Activated CD4-positive, alpha-beta T cell treated with anti-CD3 and anti-CD28 coated beads, Interleukin-2, amount 10 ng/mL, durations not matched to agents 7 days and 5 days (primary cell): ENCODE measurements at regions not wholly inside any gene's neighbourhood (a gene's known extent, or its start where the extent isn't known, plus 50 kb on each side); places are given as distances from the start of the nearest gene placed in this dataset.

Source experiments
- CTCF ChIA-PET: fragments of 350-600 bp; sonication (Branson Sonifier 250); formaldehyde crosslinking; loops from one replicate; lab custom pipeline; 2021; ENCODE audit warnings: antibody characterized with exemption; lab: Charles Lee
- POLR2A ChIA-PET: fragments of 350-600 bp; sonication (Branson Sonifier 250); formaldehyde crosslinking; loops from one replicate; lab custom pipeline; 2021; ENCODE audit warnings: antibody characterized with exemption; lab: Charles Lee
- DNase-seq: peaks from one replicate; pipeline ENCODE4 v3.0.0-alpha.2; 2020
- H3K27ac Mint-ChIP-seq: one replicate; pipeline ENCODE4 v1.8.0; 2021; ENCODE audit warnings: mild to moderate bottlenecking, moderate library complexity, mixed read lengths
- H3K27me3 Mint-ChIP-seq: one replicate; pipeline ENCODE4 v1.8.0; 2021; ENCODE audit warnings: mixed read lengths
- H3K36me3 Mint-ChIP-seq: one replicate; pipeline ENCODE4 v1.8.0; 2021; ENCODE audit warnings: low read depth, mixed read lengths
- H3K4me1 Mint-ChIP-seq: one replicate; pipeline ENCODE4 v1.8.0; 2021; ENCODE audit warnings: mixed read lengths
- H3K4me3 Mint-ChIP-seq: one replicate; pipeline ENCODE4 v1.8.0; 2021; ENCODE audit warnings: mild to moderate bottlenecking, moderate library complexity, mixed read lengths
- H3K9me3 Mint-ChIP-seq: one replicate; pipeline ENCODE4 v1.8.0; 2021; ENCODE audit warnings: mixed read lengths

DNA sequence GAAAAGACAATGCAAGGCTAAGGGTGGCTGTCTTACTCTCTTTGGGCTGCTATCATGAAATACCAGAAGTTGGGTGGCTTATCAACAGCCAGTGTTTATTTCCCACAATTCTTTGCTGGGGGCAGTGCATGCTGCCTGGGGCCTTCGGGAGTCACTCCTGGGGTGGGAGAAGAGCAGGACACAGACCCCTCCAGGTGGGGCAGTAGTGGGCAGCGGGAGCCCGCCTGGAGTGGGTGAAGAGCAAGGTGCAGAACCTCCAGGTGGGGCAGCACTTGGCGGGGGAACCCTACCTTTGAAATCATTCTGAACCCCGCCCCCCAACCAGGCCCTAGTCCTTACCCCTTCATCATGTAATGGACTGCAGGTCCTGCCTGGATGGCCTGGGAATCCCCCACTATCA is 69.6 kb upstream of the THBS2 start:
- H3K4me3 Mint-ChIP-seq, result no peak overlapping the region
- peaks cover 3% of the 10 kb centered on the region for H3K27me3 Mint-ChIP-seq
- DNase-seq, result no peak
- H3K27ac Mint-ChIP-seq, result no peak overlapping the region
- ChIA-PET CTCF (no interaction called here), POLR2A (no interaction called here)
- H3K4me1 Mint-ChIP-seq, result no peaks in the 10 kb centered on the region
- no peaks in the 10 kb centered on the region for H3K36me3 Mint-ChIP-seq
- H3K9me3 Mint-ChIP-seq, result no peaks in the 10 kb centered on the region

DNA sequence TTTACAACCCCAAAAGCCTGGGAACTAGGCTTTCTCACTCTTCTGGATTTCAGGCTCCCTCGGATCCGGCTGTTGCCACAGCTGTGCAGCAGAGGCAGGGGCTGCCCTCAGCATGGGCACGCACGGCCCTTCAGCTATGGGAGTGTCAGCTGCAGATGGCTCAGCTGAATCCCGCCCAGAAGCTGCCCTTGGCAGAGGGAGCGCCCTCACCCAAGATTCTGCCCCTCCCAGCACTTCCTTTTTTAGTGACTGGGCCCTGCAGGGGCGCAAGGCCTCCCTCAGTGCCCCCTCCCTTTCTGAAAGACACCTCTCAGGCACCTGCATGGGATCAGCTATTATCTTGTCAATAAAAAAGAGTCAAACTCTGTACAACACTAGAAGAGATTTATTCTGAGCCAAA is 67.9 kb upstream of the THBS2 start:
- CTCF ChIA-PET, result no interaction called here
- Mint-ChIP-seq H3K9me3 (no peaks in the 10 kb centered on the region), H3K4me3 (no peak overlapping the region), H3K27me3 (no peaks in the 10 kb centered on the region), H3K36me3 (no peaks in the 10 kb centered on the region), H3K4me1 (no peaks in the 10 kb centered on the region), H3K27ac (no peak overlapping the region)
- POLR2A ChIA-PET, result no interaction called here
- DNase-seq, result no peak

DNA sequence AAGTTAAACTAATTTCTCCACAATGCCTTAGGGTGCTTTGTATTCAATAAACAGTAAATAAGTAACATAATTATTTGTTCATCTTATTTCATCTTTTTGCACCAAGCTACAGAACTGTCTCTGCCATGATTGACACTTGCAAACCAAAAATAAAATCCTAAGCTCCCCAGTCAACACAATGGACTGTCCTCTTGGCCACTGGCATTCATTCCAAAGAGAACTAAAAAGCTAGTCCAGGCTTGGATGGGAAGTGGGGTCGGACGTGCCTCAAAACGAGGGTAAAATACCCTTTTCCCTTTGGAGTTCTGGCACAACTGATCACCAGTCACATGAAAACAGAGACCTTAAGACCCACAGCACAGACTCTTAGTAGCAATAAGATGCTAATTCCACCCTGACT is 66.4 kb upstream of the THBS2 start:
- Mint-ChIP-seq H3K27ac (no peak overlapping the region), H3K27me3 (no peaks in the 10 kb centered on the region), H3K4me1 (no peaks in the 10 kb centered on the region), H3K4me3 (no peak overlapping the region), H3K36me3 (no peaks in the 10 kb centered on the region), H3K9me3 (no peaks in the 10 kb centered on the region)
- ChIA-PET POLR2A (no interaction called here), CTCF (interaction anchor here (0.6 kb wide), 1 partner anchor 100 kb away, joined by 4 read pairs; no protein-coding TSS in a partner anchor)
- DNase-seq, result no peak

DNA sequence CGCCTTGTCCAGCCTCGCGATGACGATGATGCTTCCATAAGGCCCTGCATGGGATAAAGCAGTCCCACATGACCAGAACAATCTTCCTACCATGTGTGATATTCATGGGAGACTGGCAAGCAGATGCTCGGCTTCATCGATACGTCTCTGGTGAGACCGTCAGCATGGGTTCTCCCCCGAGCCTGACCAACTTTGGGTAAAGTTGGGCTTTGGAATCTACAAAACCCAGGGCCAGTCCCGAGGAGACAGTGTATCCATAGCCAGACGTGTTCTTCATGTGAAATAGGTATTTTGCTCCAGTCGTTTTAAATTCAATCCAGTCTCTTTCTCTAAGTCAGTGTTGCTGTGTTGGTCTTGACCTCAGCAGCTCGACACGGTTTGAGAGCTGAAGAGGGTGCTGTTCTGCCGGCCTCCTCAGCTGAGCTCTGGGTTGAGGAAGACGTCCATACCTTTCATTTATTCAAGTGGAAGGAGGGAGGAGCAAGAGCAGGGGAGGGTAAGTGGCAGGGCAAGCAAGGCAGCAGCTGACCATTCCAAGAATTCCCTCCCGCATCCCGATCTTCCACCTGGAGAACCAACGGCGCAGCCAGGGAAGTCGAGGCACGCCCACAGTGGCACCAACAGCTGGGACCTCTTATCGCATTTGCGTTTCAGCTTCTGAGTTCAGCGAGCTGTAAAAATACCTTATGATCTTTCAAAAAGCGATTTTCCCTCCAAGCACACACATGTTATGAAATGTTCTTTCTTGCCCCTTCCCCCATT is 64.0 kb upstream of the THBS2 start:
- no peaks in the 10 kb centered on the region for H3K27me3 Mint-ChIP-seq
- ChIA-PET CTCF (no interaction called here), POLR2A (no interaction called here)
- H3K27ac Mint-ChIP-seq, result no peak overlapping the region
- no peak overlapping the region for H3K4me3 Mint-ChIP-seq
- H3K36me3 Mint-ChIP-seq, result no peaks in the 10 kb centered on the region
- H3K4me1 Mint-ChIP-seq, result no peaks in the 10 kb centered on the region
- no peaks in the 10 kb centered on the region for H3K9me3 Mint-ChIP-seq
- no peak for DNase-seq

DNA sequence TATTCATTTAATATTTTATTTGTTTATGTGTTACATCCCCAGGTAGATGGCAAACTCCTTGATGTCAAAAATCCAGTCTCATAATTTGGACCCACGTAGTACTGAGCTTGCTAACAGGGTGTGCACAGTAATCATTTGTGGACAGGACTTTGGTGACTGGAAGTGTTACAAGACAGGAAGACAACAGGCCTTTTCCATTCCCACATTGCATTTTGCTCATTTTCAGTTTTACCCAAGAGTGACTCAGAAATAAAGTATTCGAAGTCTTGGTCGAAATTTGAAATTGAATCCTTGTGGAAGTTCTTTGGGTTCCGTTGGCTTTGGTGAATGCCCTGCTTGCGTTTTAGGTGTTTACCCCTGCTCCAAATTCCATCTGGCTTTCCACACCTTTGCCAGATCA is 63.0 kb upstream of the THBS2 start:
- no peaks in the 10 kb centered on the region for H3K4me1 Mint-ChIP-seq
- DNase-seq, result no peak
- H3K27ac Mint-ChIP-seq, result no peak overlapping the region
- no peak overlapping the region for H3K4me3 Mint-ChIP-seq
- H3K27me3 Mint-ChIP-seq, result no peaks in the 10 kb centered on the region
- ChIA-PET POLR2A (no interaction called here), CTCF (no interaction called here)
- H3K9me3 Mint-ChIP-seq, result no peaks in the 10 kb centered on the region
- H3K36me3 Mint-ChIP-seq, result no peaks in the 10 kb centered on the region

DNA sequence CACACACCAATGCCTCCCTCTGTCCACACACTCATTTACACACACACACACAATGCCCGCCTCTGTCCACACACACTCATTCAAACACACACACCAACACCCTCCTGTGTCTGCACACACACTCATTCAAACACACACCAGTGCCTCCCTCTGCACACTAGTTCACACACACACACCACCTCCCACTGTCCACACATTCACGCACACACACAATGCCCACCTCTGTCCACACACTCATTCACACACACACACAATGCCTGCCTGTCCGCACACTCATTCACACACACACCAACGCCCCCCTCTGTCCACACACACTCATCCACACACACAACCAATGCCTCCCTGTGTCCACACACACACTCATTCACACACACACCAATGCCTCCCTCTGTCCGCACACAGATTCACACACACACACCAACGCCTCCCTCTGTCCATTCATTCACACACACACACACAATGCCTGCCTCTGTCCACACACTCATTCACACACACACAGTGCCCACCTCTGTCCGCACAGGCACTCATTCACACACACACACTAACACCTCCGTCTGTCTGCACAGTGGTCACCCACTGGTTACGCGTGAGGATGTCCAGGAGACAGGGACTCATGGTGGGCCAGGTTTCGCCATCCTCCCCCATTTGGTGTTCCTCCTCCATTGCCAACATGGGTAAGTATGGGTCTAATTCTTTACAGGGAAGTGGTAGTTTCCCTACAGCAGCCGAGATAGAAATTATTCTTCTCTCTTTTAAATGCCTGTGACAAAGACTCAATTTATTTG is 62.4 kb upstream of the THBS2 start:
- ChIA-PET CTCF (no interaction called here), POLR2A (no interaction called here)
- H3K27ac Mint-ChIP-seq, result no peak overlapping the region
- H3K4me3 Mint-ChIP-seq, result no peak overlapping the region
- H3K9me3 Mint-ChIP-seq, result no peaks in the 10 kb centered on the region
- no peak for DNase-seq
- no peaks in the 10 kb centered on the region for H3K4me1 Mint-ChIP-seq
- no peaks in the 10 kb centered on the region for H3K27me3 Mint-ChIP-seq
- no peaks in the 10 kb centered on the region for H3K36me3 Mint-ChIP-seq

DNA sequence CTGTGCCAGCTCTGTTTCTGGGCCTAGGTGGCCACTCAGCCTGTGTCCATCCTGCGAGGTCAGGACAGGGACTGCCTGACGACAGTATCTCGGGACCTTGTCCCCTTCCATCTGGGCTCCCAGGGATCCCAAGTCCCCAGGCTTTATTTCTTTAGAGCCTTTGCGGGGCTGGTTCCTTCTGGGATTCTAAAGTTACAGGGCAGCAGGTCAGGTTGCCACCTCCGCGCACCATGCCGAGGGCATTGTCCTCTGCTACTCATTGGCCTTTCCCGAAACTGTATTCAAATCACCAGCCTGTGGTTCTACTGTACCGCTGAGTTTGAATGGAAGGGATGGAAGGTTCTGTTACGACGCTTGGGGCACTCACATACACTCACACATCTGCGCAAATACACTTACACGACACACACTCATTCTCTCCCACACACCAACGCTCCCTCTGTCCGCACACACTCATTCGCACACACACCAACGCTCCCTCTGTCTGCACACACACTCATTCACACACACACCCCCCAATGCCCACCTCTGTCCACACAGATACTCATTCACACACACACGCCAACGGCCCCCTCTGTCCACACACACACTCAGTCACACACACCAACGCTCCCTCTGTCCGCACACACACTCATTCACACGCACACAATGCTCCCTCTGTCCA is 59.8 kb upstream of the THBS2 start:
- Mint-ChIP-seq H3K9me3 (no peaks in the 10 kb centered on the region), H3K27me3 (no peaks in the 10 kb centered on the region), H3K4me1 (no peaks in the 10 kb centered on the region), H3K4me3 (no peak overlapping the region), H3K36me3 (no peaks in the 10 kb centered on the region), H3K27ac (no peak overlapping the region)
- POLR2A ChIA-PET, result no interaction called here
- DNase-seq, result no peak
- CTCF ChIA-PET, result no interaction called here

DNA sequence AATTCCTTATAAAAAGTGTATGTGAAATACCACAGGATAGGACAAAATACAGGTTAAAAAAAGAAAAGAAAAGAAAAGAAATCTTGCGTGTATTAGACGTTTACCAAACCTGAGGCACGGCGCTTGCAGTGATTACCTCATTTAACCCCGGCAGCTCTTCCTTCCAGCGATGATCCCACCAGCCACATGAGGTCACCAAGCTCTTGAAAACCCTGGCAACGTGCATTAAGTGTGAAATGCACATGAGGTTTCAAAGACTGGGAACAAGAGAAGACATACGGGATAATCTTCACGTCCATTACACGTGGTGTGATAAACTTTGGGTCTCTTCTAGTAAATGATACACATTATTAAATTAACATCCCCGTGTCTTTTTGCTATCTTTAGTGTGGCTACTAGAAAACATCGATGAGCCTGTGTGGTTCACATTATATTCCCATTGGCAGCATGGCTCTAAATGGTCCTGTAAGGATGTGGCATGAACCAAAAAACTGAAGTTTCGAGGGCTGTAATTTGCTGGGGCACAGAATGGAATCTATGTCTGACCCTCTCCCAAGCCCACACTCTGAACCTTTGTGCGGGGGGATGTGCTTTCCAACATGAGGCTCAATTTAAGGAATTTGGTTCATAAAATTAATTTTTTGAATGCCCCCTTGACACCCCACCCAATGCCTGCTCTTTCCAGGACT is 59.2 kb upstream of the THBS2 start:
- H3K4me1 Mint-ChIP-seq, result no peaks in the 10 kb centered on the region
- H3K36me3 Mint-ChIP-seq, result no peaks in the 10 kb centered on the region
- DNase-seq, result no peak
- CTCF ChIA-PET, result no interaction called here
- POLR2A ChIA-PET, result no interaction called here
- no peak overlapping the region for H3K4me3 Mint-ChIP-seq
- H3K27ac Mint-ChIP-seq, result no peak overlapping the region
- no peaks in the 10 kb centered on the region for H3K9me3 Mint-ChIP-seq
- H3K27me3 Mint-ChIP-seq, result no peaks in the 10 kb centered on the region

DNA sequence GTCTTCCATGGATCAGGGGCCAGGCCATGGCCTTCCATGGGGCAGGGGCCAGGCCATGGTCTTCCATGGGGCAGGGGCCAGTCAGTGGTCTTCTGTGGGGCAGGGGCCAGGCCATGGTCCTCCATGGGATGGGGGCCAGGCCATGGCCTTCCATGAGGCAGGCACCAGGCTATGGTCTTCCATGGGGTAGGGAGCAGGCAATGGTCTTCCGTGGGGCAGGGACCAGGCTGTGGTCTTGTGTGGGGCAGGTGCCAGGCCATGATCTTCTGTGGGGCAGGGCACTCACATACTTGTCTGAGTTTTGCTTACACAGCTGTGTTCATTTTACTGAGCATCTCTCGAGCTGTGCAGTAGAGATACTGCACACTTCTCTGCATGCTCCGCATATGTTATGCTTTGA is 57.3 kb upstream of the THBS2 start:
- Mint-ChIP-seq H3K9me3 (no peaks in the 10 kb centered on the region), H3K36me3 (no peaks in the 10 kb centered on the region), H3K4me1 (no peaks in the 10 kb centered on the region), H3K27me3 (peaks cover 2% of the 10 kb centered on the region), H3K4me3 (no peak overlapping the region), H3K27ac (no peak overlapping the region)
- DNase-seq, result no peak
- ChIA-PET POLR2A (no interaction called here), CTCF (no interaction called here)
